ENCODE measurements at regions not wholly inside any gene's neighbourhood (a gene's known extent, or its start where the extent isn't known, plus 50 kb on each side); places are given as distances from the start of the nearest gene placed in this dataset.

DNA sequence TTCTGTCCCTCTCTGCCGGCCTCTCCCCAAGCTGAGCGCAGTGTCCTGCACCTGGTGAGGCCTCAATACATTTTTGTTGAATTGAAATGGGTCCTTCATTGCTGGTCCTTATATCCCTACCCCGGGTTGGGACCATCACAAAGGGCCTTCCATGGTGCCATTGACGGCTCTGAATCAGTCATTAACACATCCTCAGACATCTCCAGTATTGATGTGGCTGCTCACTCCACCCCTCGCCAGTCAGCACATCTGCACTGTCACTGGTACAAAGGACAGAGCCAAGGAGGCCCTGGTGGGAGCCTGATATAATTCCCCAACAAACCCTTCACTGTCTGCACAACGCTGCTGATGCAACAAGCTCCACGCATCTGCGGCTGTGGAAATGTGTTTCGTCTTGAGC is 191.6 kb upstream of the TOPAZ1 start:
- no peak for DNase-seq (ENCODE audit: low read depth)
- TF ChIP-seq, protein P1, sequence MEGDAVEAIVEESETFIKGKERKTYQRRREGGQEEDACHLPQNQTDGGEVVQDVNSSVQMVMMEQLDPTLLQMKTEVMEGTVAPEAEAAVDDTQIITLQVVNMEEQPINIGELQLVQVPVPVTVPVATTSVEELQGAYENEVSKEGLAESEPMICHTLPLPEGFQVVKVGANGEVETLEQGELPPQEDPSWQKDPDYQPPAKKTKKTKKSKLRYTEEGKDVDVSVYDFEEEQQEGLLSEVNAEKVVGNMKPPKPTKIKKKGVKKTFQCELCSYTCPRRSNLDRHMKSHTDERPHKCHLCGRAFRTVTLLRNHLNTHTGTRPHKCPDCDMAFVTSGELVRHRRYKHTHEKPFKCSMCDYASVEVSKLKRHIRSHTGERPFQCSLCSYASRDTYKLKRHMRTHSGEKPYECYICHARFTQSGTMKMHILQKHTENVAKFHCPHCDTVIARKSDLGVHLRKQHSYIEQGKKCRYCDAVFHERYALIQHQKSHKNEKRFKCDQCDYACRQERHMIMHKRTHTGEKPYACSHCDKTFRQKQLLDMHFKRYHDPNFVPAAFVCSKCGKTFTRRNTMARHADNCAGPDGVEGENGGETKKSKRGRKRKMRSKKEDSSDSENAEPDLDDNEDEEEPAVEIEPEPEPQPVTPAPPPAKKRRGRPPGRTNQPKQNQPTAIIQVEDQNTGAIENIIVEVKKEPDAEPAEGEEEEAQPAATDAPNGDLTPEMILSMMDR (conservative IDR thresholded peaks at IDR 0.05; ENCODE audit: control insufficient read depth, insufficient read depth, low read depth, low read length): no peak
- H3K4me3 ChIP-seq (ENCODE audit: control insufficient read depth, low read depth, low read length): no peak overlapping the region

DNA sequence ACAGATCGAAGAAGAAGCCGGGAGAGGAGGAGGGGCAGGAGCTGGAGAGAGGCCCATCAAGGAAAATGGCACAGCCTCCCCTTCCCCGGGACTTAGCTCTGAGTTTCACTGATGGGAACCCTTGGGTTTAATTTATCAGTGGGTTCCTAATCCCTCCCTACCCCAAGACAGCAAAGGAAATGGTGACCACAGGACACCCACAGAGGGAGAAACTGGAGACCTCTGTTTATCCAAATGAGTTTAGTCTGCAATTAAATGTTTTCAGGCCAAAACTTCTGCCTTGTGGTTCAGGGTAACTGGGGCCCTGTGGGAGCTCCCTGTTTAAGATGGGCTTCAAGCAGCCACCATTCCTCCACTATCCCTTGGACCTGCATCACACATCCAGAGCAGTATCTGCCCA is 190.8 kb upstream of the TOPAZ1 start:
- TF ChIP-seq, protein P1 (conservative IDR thresholded peaks at IDR 0.05; ENCODE audit: control insufficient read depth, insufficient read depth, low read depth, low read length): no peak
- no peak for DNase-seq (ENCODE audit: low read depth)
- H3K4me3 ChIP-seq (ENCODE audit: control insufficient read depth, low read depth, low read length): no peak overlapping the region

DNA sequence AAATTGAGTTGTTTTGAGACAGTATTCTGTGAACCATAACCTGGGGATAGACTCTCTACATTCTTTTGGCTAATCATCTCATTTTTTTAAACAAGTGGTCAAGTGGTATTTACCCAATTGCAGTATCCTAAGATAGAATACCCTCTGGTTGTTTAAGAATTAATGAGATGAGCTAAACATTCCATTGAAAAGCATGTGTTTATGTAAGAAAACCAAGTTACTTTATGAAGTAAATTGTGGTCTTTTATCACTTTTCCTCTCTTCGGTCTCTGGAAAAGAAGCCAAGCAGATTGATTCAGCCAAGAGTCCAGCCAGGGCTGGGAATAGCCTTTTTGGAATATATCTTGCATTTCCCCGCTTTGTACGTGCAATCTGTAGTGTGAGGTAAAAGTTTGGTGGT is 185.7 kb upstream of the TOPAZ1 start:
- DNase-seq (ENCODE audit: low read depth): no peak
- no peak overlapping the region for H3K4me3 ChIP-seq (ENCODE audit: control insufficient read depth, low read depth, low read length)
- TF ChIP-seq, protein P1 (conservative IDR thresholded peaks at IDR 0.05; ENCODE audit: control insufficient read depth, insufficient read depth, low read depth, low read length): no peak

DNA sequence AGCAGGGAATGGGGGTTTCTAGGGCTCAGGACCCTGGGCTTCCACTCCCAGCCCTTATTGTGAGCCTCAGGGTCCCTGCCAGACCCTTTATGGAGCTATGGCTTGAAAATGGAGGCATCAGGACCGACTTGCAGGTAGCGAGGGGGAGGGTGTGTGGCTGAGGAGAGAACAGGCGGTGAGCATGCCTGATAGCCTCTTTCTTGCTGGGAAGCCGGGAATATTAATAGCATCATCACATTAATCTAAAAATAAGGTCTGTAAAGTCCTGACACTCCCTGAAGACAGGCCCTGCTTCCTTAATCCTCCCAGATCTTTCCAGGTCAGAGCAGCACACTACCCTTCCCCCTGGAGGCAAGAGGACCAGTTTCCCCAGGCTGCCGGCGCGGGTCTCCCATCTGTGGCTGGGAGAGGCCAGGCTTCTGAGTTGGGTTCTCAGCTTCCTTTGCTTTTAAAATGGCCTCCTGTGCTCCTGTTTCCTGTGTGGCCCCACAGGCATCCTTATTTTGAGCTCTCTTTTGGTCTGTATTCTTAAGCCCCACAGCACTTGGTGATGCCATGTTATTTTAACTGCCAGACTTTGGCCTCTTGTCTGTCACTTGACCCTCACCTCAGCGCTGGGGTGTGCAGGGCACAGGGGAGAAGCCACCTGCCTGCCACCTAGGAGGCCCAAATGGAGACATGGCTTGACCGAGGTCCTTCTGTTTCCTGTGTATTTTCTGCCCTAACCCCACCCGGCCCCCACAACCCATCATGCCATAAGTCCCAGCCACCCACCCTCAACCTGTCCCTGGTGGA is 185.0 kb upstream of the TOPAZ1 start:
- no peak for DNase-seq (ENCODE audit: low read depth)
- TF ChIP-seq, protein P1 (conservative IDR thresholded peaks at IDR 0.05; ENCODE audit: control insufficient read depth, insufficient read depth, low read depth, low read length): no peak
- no peak overlapping the region for H3K4me3 ChIP-seq (ENCODE audit: control insufficient read depth, low read depth, low read length)

DNA sequence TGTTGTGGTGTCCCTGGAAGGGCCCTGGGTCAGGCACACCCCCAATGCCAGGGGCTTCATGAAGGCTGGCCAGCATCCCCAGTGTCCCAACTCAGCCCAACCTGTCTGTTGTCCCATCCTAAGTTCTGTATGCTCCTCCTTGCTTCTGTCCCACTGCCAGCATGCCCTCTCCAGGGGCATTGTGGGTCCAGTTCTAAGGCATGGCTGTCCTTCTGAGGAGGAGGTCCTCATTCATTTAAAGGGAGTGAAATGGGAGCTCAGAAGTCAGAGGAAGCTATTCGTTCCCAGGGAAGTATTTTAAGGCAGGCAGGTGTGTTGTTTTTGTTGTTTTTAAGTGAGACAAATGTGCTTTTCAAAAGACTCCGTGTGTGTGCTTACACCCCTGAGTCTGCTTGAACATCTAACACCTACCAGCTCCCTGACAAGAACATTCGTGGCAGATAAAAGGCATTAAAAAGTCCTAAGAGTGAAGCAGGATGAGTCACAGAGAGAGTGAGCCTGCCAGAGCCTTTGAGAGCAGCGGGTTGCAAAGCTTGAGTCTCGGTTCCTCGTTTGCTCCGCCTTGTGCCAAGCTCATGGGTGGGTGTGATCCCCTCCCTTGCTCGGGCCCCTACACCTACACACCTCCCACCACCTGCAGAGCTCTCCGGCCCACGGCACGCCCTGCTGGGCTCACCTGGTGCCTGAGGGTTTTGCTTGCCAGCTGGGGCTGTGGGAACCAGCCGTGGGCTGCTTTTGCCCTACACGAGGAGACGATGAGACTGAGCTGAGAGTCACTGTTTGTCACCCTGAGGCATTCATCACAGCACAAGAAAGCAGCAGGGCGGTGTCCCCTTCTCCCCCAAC is 183.4 kb upstream of the TOPAZ1 start:
- peak overlapping the region; percentile 12 for H3K4me3 ChIP-seq (ENCODE audit: control insufficient read depth, low read depth, low read length)
- DNase-seq (ENCODE audit: low read depth): peak; percentile 83
- TF ChIP-seq, protein P1 (conservative IDR thresholded peaks at IDR 0.05; ENCODE audit: control insufficient read depth, insufficient read depth, low read depth, low read length): no peak

DNA sequence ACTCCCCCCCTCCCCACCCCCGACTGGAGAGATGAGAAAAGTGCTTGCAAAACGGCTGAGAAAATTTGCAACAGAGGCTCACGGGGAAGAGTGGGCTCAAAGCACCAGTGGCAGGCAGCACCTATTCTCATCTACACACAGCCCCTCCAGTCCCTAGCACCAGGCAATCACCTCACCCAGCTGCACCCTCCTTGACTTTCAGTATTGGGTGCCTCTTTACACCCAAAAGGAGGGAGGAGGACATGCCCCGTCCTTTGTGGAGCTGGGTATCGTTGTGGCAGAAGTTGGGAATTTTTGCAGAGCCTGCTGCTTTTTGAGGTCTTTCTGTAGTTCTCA is 182.8 kb upstream of the TOPAZ1 start:
- no peak for DNase-seq (ENCODE audit: low read depth)
- TF ChIP-seq, protein P1 (conservative IDR thresholded peaks at IDR 0.05; ENCODE audit: control insufficient read depth, insufficient read depth, low read depth, low read length): no peak
- no peak overlapping the region for H3K4me3 ChIP-seq (ENCODE audit: control insufficient read depth, low read depth, low read length)
